Transverse colon (tissue), 4 donors: ENCODE measurements at regions not wholly inside any gene's neighbourhood (a gene's known extent, or its start where the extent isn't known, plus 50 kb on each side); places are given as distances from the start of the nearest gene placed in this dataset.

ENCODE experiments used
- DNase-seq: peaks from one replicate; pipeline ENCODE4 v3.0.0-alpha.2; 2019
- H3K27ac ChIP-seq, 4 donors: fragments of 200-600 bp; sonication (generic); 2 replicates each; pipeline ENCODE4 v1.5.1; 2016 to 2018; ENCODE audit warnings: inconsistent platforms in 4 of 4
- H3K27me3 ChIP-seq: fragments of 200-600 bp; sonication (generic); 2 replicates; pipeline ENCODE4 v1.5.1; 2017; ENCODE audit warnings: inconsistent platforms
- H3K36me3 ChIP-seq, 4 donors: fragments of 200-600 bp; sonication (generic); 2 replicates each; pipeline ENCODE4 v1.5.1; 2017 to 2019; ENCODE audit warnings: inconsistent platforms in 4 of 4
- H3K4me1 ChIP-seq, 4 donors: fragments of 200-600 bp; sonication (generic); 2 replicates each; pipeline ENCODE4 v1.5.1; 2017 to 2020; ENCODE audit warnings: inconsistent platforms in 4 of 4
- H3K4me3 ChIP-seq, 4 donors: fragments of 200-600 bp; sonication (generic); 1 replicate in 1 of 4; 2 replicates in 3 of 4; pipeline versions ENCODE4 v1.5.1 to v1.6.1; 2017 to 2019; ENCODE audit warnings: inconsistent platforms in 4 of 4
- H3K9me3 ChIP-seq, 2 donors: fragments of 200-600 bp; sonication (generic); 2 replicates each; pipeline ENCODE4 v1.5.1; 2017 to 2019; ENCODE audit warnings: inconsistent platforms in 2 of 2
- EP300 ChIP-seq: sonication (generic); formaldehyde crosslinking; IDR thresholded peaks from one replicate; pipeline ENCODE4 v1.6.1; 2017; ENCODE audit warnings: antibody characterized with exemption, low read depth
- POLR2A ChIP-seq: fragments of 450-650 bp; IDR thresholded peaks from one replicate; pipeline ENCODE4 v1.6.1; 2016; ENCODE audit warnings: antibody characterized with exemption, mild to moderate bottlenecking, moderate library complexity
- POLR2AphosphoS5 ChIP-seq, 3 donors: sonication (generic); formaldehyde crosslinking; IDR thresholded peaks; one replicate each; pipeline ENCODE4 v1.6.1; 2016; ENCODE audit warnings: antibody characterized with exemption in 3 of 3
- WGBS, 2 donors: methylation state at CpG; one replicate each; pipeline ENCODE4 v1.1.5; 2018; ENCODE audit warnings: low coverage in 1 of 2; 5-methylcytosine and 5-hydroxymethylcytosine counted together
- in situ Hi-C, 4 donors: fragments of 200-750 bp; cut with MboI; loops; one replicate each; pipeline versions ENCODE4 v1.15.0 to v1.15.1; 2017; ENCODE audit warnings: low sequenced_read_pairs in 3 of 4, low pct_ligation_motif_present in 1 of 4, low pct_unique_long_range_greater_than_20kb in 1 of 4
- intact Hi-C: fragments of 100-400 bp; cut with DNase I; formaldehyde crosslinking; loops from one replicate; pipeline ENCODE4 v1.15.1; 2023; ENCODE audit warnings: low total_unique reads
- TF ChIP-seq, protein P1 (sequence below), 5 experiments: fragments of 200-600 bp in 3 of 5; fragments of 450-650 bp in 2 of 5; sonication (generic) in 3 of 5; IDR thresholded peaks; 1 replicate in 2 of 5; 2 replicates in 3 of 5; pipeline ENCODE4 v1.5.1; 2016 to 2017; ENCODE audit warnings: antibody characterized with exemption in 5 of 5, inconsistent platforms in 3 of 5, mild to moderate bottlenecking in 2 of 5, moderate library complexity in 1 of 5

DNA sequence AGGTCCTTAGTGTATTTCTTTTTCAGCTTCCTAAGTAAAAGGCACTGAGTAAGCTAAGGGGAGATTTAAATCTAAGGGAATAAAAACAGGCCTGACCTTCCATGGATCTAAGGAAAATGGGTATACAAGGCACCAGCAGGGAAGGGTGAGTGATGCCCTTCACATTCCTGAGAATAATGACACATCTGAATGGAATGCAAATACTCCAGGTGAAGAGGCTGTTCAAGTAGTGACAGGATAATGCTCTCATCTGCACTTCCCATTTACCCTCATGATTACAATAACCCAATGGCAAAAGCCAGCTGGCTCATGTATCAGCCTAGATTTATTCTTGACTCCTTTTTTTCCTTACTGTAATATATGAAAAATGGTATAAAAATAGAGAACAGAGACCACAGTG is 216.2 kb upstream of the ACTBL2 start:
- no peaks in the 10 kb centered on the region for H3K36me3 ChIP-seq
- no peaks in the 10 kb centered on the region for H3K4me1 ChIP-seq
- in situ Hi-C loops: no loop called here
- TF ChIP-seq EP300: no peak
- TF ChIP-seq POLR2AphosphoS5 (IDR thresholded peaks at IDR 0.05): no peak
- TF ChIP-seq, protein P1, sequence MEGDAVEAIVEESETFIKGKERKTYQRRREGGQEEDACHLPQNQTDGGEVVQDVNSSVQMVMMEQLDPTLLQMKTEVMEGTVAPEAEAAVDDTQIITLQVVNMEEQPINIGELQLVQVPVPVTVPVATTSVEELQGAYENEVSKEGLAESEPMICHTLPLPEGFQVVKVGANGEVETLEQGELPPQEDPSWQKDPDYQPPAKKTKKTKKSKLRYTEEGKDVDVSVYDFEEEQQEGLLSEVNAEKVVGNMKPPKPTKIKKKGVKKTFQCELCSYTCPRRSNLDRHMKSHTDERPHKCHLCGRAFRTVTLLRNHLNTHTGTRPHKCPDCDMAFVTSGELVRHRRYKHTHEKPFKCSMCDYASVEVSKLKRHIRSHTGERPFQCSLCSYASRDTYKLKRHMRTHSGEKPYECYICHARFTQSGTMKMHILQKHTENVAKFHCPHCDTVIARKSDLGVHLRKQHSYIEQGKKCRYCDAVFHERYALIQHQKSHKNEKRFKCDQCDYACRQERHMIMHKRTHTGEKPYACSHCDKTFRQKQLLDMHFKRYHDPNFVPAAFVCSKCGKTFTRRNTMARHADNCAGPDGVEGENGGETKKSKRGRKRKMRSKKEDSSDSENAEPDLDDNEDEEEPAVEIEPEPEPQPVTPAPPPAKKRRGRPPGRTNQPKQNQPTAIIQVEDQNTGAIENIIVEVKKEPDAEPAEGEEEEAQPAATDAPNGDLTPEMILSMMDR (IDR thresholded peaks at IDR 0.05): no peak
- no peak for TF ChIP-seq POLR2A
- H3K4me3 ChIP-seq: no peak overlapping the region
- H3K27ac ChIP-seq: no peak overlapping the region
- no peak for DNase-seq
- H3K9me3 ChIP-seq: no peaks in the 10 kb centered on the region
- no peaks in the 10 kb centered on the region for H3K27me3 ChIP-seq
- intact Hi-C loops: no loop called here

DNA sequence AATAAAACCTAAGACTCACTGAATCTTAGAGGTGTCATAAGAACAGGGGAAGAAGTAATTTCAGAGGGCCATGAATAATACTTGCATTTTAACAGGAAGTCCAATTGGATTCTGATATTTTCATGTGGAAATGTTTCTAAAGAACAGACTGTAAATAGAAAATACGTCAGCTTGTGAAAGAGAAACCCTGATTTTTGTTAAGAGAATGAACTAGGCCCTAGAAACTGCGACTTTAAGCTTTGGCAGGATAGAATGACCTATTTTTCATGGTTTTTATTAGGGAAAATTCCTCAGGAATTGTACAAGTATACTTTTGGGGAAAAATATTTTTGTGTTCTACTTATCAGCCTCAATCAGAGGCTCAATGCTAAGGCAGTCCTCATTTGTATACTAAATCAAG is 215.5 kb upstream of the ACTBL2 start:
- Histone ChIP-seq H3K9me3 (no peaks in the 10 kb centered on the region), H3K4me1 (peaks cover 0 to under 1% (median 0%) of the 10 kb centered on the region in 4 donors), H3K27me3 (no peaks in the 10 kb centered on the region), H3K36me3 (no peaks in the 10 kb centered on the region), H3K27ac (peak overlapping the region in 3 of 4 donors; percentile 0 to 48 (median 11)), H3K4me3 (no peak overlapping the region)
- TF ChIP-seq, protein P1 (IDR thresholded peaks at IDR 0.05): no peak
- TF ChIP-seq POLR2AphosphoS5 (IDR thresholded peaks at IDR 0.05) (no peak), POLR2A (no peak), EP300 (no peak)
- intact Hi-C loops: no loop called here
- DNase-seq: no peak
- WGBS, 2 donors: 89% methylated on average over 2 of the region's 2 CpGs; no CpG with 5 or more reads in 1 of the 2 donors
- in situ Hi-C loops: no loop called here

DNA sequence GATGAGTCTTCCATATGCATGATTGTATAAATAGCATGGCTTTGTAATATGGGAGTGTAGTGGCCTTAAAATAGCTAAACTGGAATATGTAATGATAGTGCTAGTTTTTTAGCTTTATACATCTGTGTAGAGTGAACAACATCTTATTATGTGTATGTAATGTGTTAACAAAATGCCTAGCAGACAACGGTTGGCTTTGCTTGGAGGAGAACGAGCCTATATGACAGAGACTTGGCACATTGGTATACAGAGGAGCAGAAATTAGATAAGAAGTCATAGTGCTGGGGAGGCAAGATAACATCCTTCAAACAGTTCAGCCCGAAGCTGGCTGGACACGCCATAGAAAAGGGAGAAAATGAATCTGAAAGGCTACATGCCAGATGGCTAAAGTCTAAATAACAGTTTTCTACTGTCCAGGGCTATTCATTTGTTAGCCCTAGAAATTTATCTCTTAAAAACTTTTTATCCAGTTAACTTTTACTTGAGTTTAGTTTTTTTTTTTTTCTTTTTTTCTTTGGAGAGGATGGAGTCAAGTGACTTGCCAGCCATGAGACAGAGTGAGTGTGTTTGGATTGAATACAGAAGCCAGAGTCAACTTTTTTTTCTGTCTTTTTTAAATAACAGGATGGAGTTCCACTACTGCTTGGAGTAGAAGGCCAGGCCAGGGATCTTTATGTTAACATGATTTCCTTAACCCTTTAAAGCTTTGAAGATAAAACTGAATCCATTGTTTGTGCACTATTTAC is 214.4 kb upstream of the ACTBL2 start:
- Histone ChIP-seq H3K36me3 (no peaks in the 10 kb centered on the region), H3K9me3 (no peaks in the 10 kb centered on the region), H3K27ac (peak overlapping the region; percentile 4 to 48 (median 20)), H3K27me3 (no peaks in the 10 kb centered on the region), H3K4me1 (peaks cover 0 to 4% (median 0%) of the 10 kb centered on the region in 4 donors), H3K4me3 (no peak overlapping the region)
- WGBS, 2 donors: 63 to 67% methylated on average over 2 to 4 of the region's 4 CpGs
- in situ Hi-C loops: no loop called here
- intact Hi-C loops: no loop called here
- no peak for DNase-seq
- TF ChIP-seq, protein P1 (IDR thresholded peaks at IDR 0.05): no peak
- TF ChIP-seq POLR2AphosphoS5 (IDR thresholded peaks at IDR 0.05) (no peak), EP300 (no peak), POLR2A (no peak)

DNA sequence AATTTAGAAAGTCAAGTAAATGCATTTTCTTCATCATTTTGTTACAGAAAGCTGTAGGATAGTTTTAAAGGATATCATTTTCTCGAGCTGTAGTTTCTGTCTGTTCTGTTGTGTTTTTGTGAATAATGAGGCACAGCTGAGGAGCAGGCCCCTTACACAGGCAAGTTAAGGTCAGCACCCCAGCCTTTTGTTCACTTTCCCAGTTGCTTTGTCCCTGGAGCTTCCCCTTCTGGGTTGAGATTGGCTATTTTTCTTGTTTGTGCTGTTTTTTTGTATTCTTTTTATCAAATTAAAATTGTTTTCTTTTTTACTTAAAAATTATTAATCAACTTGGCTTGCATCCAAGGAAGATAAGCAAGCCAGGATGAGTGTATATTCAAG is 213.8 kb upstream of the ACTBL2 start:
- peak overlapping the region in 3 of 4 donors; percentile 0 to 30 (median 4) for H3K27ac ChIP-seq
- intact Hi-C loops: no loop called here
- H3K4me3 ChIP-seq: no peak overlapping the region
- TF ChIP-seq EP300: no peak
- TF ChIP-seq POLR2AphosphoS5 (IDR thresholded peaks at IDR 0.05): no peak
- TF ChIP-seq, protein P1 (IDR thresholded peaks at IDR 0.05): no peak
- no peak for TF ChIP-seq POLR2A
- peaks cover 0 to 4% (median 0%) of the 10 kb centered on the region in 4 donors for H3K4me1 ChIP-seq
- WGBS, 2 donors: 64 to 66% methylated on average over 1 of the region's 1 CpG
- H3K9me3 ChIP-seq: no peaks in the 10 kb centered on the region
- H3K27me3 ChIP-seq: no peaks in the 10 kb centered on the region
- in situ Hi-C loops: no loop called here
- H3K36me3 ChIP-seq: no peaks in the 10 kb centered on the region
- DNase-seq: no peak
